Mesendoderm (in vitro differentiated cells): ENCODE measurements at regions not wholly inside any gene's neighbourhood (a gene's known extent, or its start where the extent isn't known, plus 50 kb on each side); places are given as distances from the start of the nearest gene placed in this dataset.

ENCODE experiments used
- DNase-seq: peaks from one replicate; pipeline ENCODE4 v3.0.0; 2013
- H2AK5ac ChIP-seq: 2 replicates; pipeline ENCODE4 v1.6.1; 2013; ENCODE audit warnings: low read length, inconsistent platforms
- H2BK120ac ChIP-seq: 2 replicates; pipeline ENCODE4 v1.6.1; 2013; ENCODE audit warnings: low read depth, mild to moderate bottlenecking, low read length, moderate library complexity, mixed read lengths
- H2BK15ac ChIP-seq: replicated peaks from 2 replicates; pipeline ENCODE4 v1.6.1; 2013; ENCODE audit warnings: low read depth, mild to moderate bottlenecking, moderate library complexity
- H2BK5ac ChIP-seq: 2 replicates; pipeline ENCODE4 v1.6.1; 2013; ENCODE audit warnings: low read length, inconsistent platforms
- H3K18ac ChIP-seq: 2 replicates; pipeline ENCODE4 v1.6.1; 2013; ENCODE audit warnings: mild to moderate bottlenecking, low read length, mixed read lengths
- H3K23ac ChIP-seq: one replicate; pipeline ENCODE4 v1.6.1; 2013; ENCODE audit warnings: low read length
- H3K27ac ChIP-seq: 2 replicates; pipeline ENCODE4 v1.5.1; 2013; ENCODE audit warnings: low read depth, mild to moderate bottlenecking, inconsistent platforms, low read length, moderate library complexity
- H3K27me3 ChIP-seq: 2 replicates; pipeline ENCODE4 v1.6.1; 2013; ENCODE audit warnings: low read length, control low read depth, mild to moderate bottlenecking, inconsistent platforms; ENCODE audit not compliant: insufficient read depth, poor library complexity
- H3K36me3 ChIP-seq: 2 replicates; pipeline ENCODE4 v1.6.1; 2013; ENCODE audit warnings: low read length, inconsistent platforms; ENCODE audit not compliant: control insufficient read depth, insufficient read depth
- H3K4ac ChIP-seq: one replicate; pipeline ENCODE4 v1.6.1; 2013; ENCODE audit warnings: low read depth, mild to moderate bottlenecking, low read length, moderate library complexity
- H3K4me1 ChIP-seq: 2 replicates; pipeline ENCODE4 v1.6.1; 2013; ENCODE audit warnings: low read depth, low read length, inconsistent platforms; ENCODE audit not compliant: control insufficient read depth
- H3K4me2 ChIP-seq: 2 replicates; pipeline ENCODE4 v1.6.1; 2013; ENCODE audit warnings: low read length
- H3K4me3 ChIP-seq: 2 replicates; pipeline ENCODE4 v1.5.1; 2013; ENCODE audit warnings: mild to moderate bottlenecking, low read length
- H3K56ac ChIP-seq: one replicate; pipeline ENCODE4 v1.6.1; 2013; ENCODE audit warnings: low read length
- H3K79me1 ChIP-seq: 2 replicates; pipeline ENCODE4 v1.6.1; 2013; ENCODE audit warnings: low read length, inconsistent platforms
- H3K79me2 ChIP-seq: 2 replicates; pipeline ENCODE4 v1.6.1; 2013; ENCODE audit warnings: mild to moderate bottlenecking, low read length; ENCODE audit not compliant: control insufficient read depth, insufficient read depth
- H3K9ac ChIP-seq: 2 replicates; pipeline ENCODE4 v1.6.1; 2013; ENCODE audit warnings: low read length, inconsistent platforms
- H4K5ac ChIP-seq: one replicate; pipeline ENCODE4 v1.6.1; 2013; ENCODE audit warnings: low read length
- H4K8ac ChIP-seq: one replicate; pipeline ENCODE4 v1.6.1; 2013; ENCODE audit warnings: low read depth, mild to moderate bottlenecking, control low read depth, low read length, moderate library complexity
- WGBS: extraction: QIAGEN DNeasy Blood & Tissue Kit; methylation state at CpG from one replicate; pipeline ENCODE4 v1.1.7; 2013; ENCODE audit warnings: low lambda C conversion rate, missing lambda C conversion rate; ENCODE audit not compliant: insufficient coverage; ENCODE audit errors: extremely low coverage; 5-methylcytosine and 5-hydroxymethylcytosine counted together

DNA sequence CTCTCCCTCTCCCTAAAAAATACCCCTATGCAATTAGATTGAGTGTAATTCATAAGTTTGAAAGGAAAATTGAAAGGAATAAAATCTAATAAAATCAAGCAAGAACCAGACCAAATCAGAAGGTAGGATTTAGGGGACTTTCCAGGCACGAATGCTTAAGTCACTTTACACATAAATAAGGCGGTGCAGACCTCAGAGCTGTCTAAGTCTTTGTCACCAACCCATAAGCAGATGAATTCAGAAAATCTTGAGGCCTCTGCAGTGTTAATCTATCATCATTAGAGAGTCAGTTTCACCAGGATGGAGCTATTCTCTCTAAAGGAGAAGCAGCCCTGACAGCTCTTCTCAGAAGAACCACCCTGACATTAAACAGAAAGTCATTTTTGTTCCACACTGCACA is 819.1 kb upstream of the AMELY start:
- Histone ChIP-seq H3K4me3 (no peak overlapping the region), H3K4me2 (no peak overlapping the region), H3K4me1 (no peaks in the 10 kb centered on the region), H2AK5ac (no peak overlapping the region), H3K4ac (no peak overlapping the region), H3K23ac (no peak overlapping the region), H3K79me1 (no peaks in the 10 kb centered on the region), H2BK15ac (no peak overlapping the region), H3K27ac (no peak overlapping the region), H3K9ac (no peak overlapping the region), H2BK5ac (no peak overlapping the region), H3K56ac (no peak overlapping the region), H4K8ac (no peak overlapping the region), H3K79me2 (no peaks in the 10 kb centered on the region), H3K18ac (no peak overlapping the region), H4K5ac (no peak overlapping the region), H3K27me3 (no peaks in the 10 kb centered on the region), H2BK120ac (no peak overlapping the region), H3K36me3 (no peaks in the 10 kb centered on the region)
- no peak for DNase-seq
- no CpG with 5 or more reads among the region's 2 CpGs for WGBS

- no peak overlapping the region for H3K4me3 ChIP-seq
- H4K5ac ChIP-seq, result no peak overlapping the region
- no peaks in the 10 kb centered on the region for H3K36me3 ChIP-seq
- no peaks in the 10 kb centered on the region for H3K79me1 ChIP-seq
- H2BK15ac ChIP-seq, result no peak overlapping the region
- WGBS, result no CpG with 5 or more reads among the region's 2 CpGs
- H3K4me2 ChIP-seq, result no peak overlapping the region
- H3K18ac ChIP-seq, result no peak overlapping the region
- no peak overlapping the region for H2BK120ac ChIP-seq
- H3K56ac ChIP-seq, result no peak overlapping the region
- H3K4ac ChIP-seq, result no peak overlapping the region
- no peaks in the 10 kb centered on the region for H3K27me3 ChIP-seq
- H2BK5ac ChIP-seq, result no peak overlapping the region
- H2AK5ac ChIP-seq, result no peak overlapping the region
- no peak overlapping the region for H4K8ac ChIP-seq
- H3K27ac ChIP-seq, result no peak overlapping the region
- H3K4me1 ChIP-seq, result no peaks in the 10 kb centered on the region
- no peak overlapping the region for H3K9ac ChIP-seq
- DNase-seq, result no peak
- H3K23ac ChIP-seq, result no peak overlapping the region
- H3K79me2 ChIP-seq, result no peaks in the 10 kb centered on the region
These were observed 818.5 kb upstream of the AMELY start for GRCh38 chrY:7730071-7730470.

GRCh38 chrY:7729318-7730011 is 817.9 kb upstream of the AMELY start:
- H3K18ac ChIP-seq, result no peak overlapping the region
- H2BK15ac ChIP-seq, result no peak overlapping the region
- no peak for DNase-seq
- no peak overlapping the region for H2AK5ac ChIP-seq
- no peak overlapping the region for H3K27ac ChIP-seq
- H3K79me2 ChIP-seq, result no peaks in the 10 kb centered on the region
- no CpG with 5 or more reads among the region's 8 CpGs for WGBS
- H2BK120ac ChIP-seq, result no peak overlapping the region
- H3K79me1 ChIP-seq, result no peaks in the 10 kb centered on the region
- no peak overlapping the region for H3K23ac ChIP-seq
- H4K8ac ChIP-seq, result no peak overlapping the region
- no peak overlapping the region for H2BK5ac ChIP-seq
- H3K9ac ChIP-seq, result no peak overlapping the region
- no peaks in the 10 kb centered on the region for H3K4me1 ChIP-seq
- no peak overlapping the region for H3K4me2 ChIP-seq
- H4K5ac ChIP-seq, result no peak overlapping the region
- no peak overlapping the region for H3K4me3 ChIP-seq
- H3K27me3 ChIP-seq, result no peaks in the 10 kb centered on the region
- H3K36me3 ChIP-seq, result no peaks in the 10 kb centered on the region
- H3K56ac ChIP-seq, result no peak overlapping the region
- no peak overlapping the region for H3K4ac ChIP-seq

DNA sequence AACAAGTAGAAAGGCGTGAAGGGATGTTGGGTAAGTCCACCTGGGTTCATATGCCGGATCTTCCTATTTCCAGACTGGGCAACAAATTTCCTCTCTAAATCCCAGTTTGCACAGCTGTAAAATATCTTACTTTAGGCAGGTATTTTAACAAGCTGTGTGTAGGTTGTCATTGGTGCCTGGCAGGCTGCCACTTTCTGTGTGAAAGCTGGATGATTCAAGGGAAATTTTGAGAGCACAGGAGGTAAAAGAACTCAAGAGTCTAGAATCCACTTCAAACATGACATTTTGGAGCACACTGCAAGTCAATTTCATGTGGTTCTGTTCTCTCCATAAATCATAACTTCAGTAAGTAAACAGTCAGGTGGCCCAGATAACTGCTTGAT is 817.4 kb upstream of the AMELY start:
- H2BK120ac ChIP-seq, result no peak overlapping the region
- H3K23ac ChIP-seq, result no peak overlapping the region
- H3K4me2 ChIP-seq, result no peak overlapping the region
- no peak overlapping the region for H4K5ac ChIP-seq
- WGBS, result no CpG with 5 or more reads among the region's 2 CpGs
- H3K4me1 ChIP-seq, result no peaks in the 10 kb centered on the region
- no peak overlapping the region for H2BK15ac ChIP-seq
- H2BK5ac ChIP-seq, result no peak overlapping the region
- no peaks in the 10 kb centered on the region for H3K79me1 ChIP-seq
- DNase-seq, result no peak
- H3K9ac ChIP-seq, result no peak overlapping the region
- no peaks in the 10 kb centered on the region for H3K27me3 ChIP-seq
- no peak overlapping the region for H2AK5ac ChIP-seq
- H3K79me2 ChIP-seq, result no peaks in the 10 kb centered on the region
- H3K4ac ChIP-seq, result no peak overlapping the region
- H4K8ac ChIP-seq, result no peak overlapping the region
- H3K56ac ChIP-seq, result no peak overlapping the region
- H3K18ac ChIP-seq, result no peak overlapping the region
- H3K36me3 ChIP-seq, result no peaks in the 10 kb centered on the region
- no peak overlapping the region for H3K4me3 ChIP-seq
- H3K27ac ChIP-seq, result no peak overlapping the region

DNA sequence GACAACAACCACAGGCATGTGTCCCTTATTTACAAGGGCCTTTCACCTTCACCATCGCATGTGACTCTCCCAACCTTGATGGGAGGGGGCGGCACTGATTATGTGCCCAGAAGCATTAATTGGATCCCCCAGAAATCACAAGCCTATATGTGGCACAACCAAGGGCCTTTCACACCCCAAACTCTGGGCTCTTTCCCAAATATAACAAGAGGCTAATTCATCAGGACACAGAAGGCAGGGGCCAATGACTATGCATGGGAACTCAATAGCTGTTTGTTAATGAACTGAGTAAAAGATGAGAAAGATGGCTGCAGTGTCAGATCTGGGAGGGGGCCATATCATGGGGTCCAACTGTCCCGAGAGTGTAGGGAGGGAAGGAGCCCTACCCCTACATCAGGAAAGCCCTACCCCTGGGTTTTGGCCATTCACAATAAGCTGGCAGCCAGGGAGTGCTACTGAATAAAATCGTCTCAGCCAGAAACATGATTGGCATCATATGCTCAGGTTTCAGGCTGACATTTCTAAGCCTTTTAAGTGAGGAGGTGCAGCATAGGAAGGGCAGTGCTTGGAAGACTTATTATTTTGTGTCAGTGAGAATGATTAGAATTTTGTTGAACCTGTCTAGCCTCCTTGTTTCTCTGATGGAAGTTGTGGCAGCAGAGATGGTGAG is 814.4 kb upstream of the AMELY start:
- H2BK120ac ChIP-seq, result no peak overlapping the region
- H3K23ac ChIP-seq, result no peak overlapping the region
- H4K5ac ChIP-seq, result no peak overlapping the region
- H3K79me1 ChIP-seq, result no peaks in the 10 kb centered on the region
- H3K4me3 ChIP-seq, result no peak overlapping the region
- H2BK5ac ChIP-seq, result no peak overlapping the region
- H3K4ac ChIP-seq, result no peak overlapping the region
- no peak overlapping the region for H3K18ac ChIP-seq
- H3K9ac ChIP-seq, result no peak overlapping the region
- H3K56ac ChIP-seq, result no peak overlapping the region
- no peak overlapping the region for H3K27ac ChIP-seq
- DNase-seq, result no peak
- no CpG with 5 or more reads among the region's 4 CpGs for WGBS
- H3K79me2 ChIP-seq, result no peaks in the 10 kb centered on the region
- H3K27me3 ChIP-seq, result no peaks in the 10 kb centered on the region
- H3K4me1 ChIP-seq, result no peaks in the 10 kb centered on the region
- no peak overlapping the region for H3K4me2 ChIP-seq
- no peaks in the 10 kb centered on the region for H3K36me3 ChIP-seq
- no peak overlapping the region for H2BK15ac ChIP-seq
- H4K8ac ChIP-seq, result no peak overlapping the region
- no peak overlapping the region for H2AK5ac ChIP-seq
